ENCODE measurements at regions not wholly inside any gene's neighbourhood (a gene's known extent, or its start where the extent isn't known, plus 50 kb on each side); places are given as distances from the start of the nearest gene placed in this dataset.
A peak's percentile ranks its signal among the peaks of the same experiment; 100 is the strongest.
"Not testable (repeated sequence)": the region's sequence is repeated elsewhere in the genome, so short reads cannot be mapped to it uniquely, and the experiment has no call there.

DNA sequence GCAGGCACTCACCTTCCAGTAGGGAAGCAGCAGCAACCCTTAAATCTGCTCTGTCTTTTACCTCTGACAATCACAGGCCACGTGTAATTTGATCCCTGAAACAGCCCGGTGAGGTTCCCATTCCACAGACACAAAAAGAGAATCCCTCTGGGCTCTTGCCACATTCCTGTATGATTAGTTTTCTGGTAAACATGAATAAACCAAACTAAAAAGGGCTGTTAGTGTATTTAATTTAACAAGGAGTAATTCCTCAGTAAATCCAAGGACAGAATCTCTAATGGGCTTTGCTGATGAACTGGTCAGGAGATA, 186.9 kb downstream of the FAM43A start:
- Mint-ChIP-seq H3K27ac (peak overlapping the region in 2 of 3 experiments; percentile 16 to 60; a peak in 4 of 7 replicates), H3K27me3 (ENCODE audit: low read depth) (peaks cover 5% of the 10 kb centered on the region), H3K9me3 (peaks cover 7 to 8% of the 10 kb centered on the region in 2 experiments; a peak in 4 of 5 replicates), H3K36me3 (ENCODE audit: insufficient read depth in 1 of 3, low read depth in 3 of 3) (peaks cover 0 to 8% (median 0%) of the 10 kb centered on the region in 3 experiments; a peak in 3 of 7 replicates), H3K4me1 (peaks cover 26 to 33% of the 10 kb centered on the region in 2 experiments), H3K4me3 (no peak overlapping the region)
- no peak overlapping the region for H2BK120ac ChIP-seq (ENCODE audit: low read depth, low read length, poor library complexity, severe bottlenecking)
- H3K4me1 ChIP-seq (ENCODE audit: insufficient read depth, low read length): peaks cover 4% of the 10 kb centered on the region; the same call in 1 of the 2 replicates
- H3K27me3 ChIP-seq (ENCODE audit: insufficient read depth, low read length): no peaks in the 10 kb centered on the region
- H3K56ac ChIP-seq (ENCODE audit: insufficient read length, low read depth, low read length): no peak overlapping the region
- H3K9me3 ChIP-seq (ENCODE audit: control insufficient read depth, low read depth, low read length): no peaks in the 10 kb centered on the region
- no peak overlapping the region for H2BK15ac ChIP-seq (ENCODE audit: low read depth, low read length)
- H2AK5ac ChIP-seq (ENCODE audit: insufficient read length, low read length): no peak overlapping the region
- H3K4me2 ChIP-seq (ENCODE audit: insufficient read depth, insufficient read length, low read length): peak overlapping the region; percentile 2
- no peak overlapping the region for H2AFZ ChIP-seq (ENCODE audit: low read length)
- no peak overlapping the region for H3K23ac ChIP-seq (ENCODE audit: insufficient read length, low read depth, low read length)
- H3K23me2 ChIP-seq (ENCODE audit: insufficient read length, low read depth, low read length, poor library complexity, severe bottlenecking): no peaks in the 10 kb centered on the region
- no peaks in the 10 kb centered on the region for H3K79me2 ChIP-seq (ENCODE audit: insufficient read depth, low read length)
- no peak overlapping the region for H3K9ac ChIP-seq (ENCODE audit: extremely low read depth, insufficient read length, low read length)
- no peak overlapping the region for H3T11ph ChIP-seq (ENCODE audit: low read length)
- no peak overlapping the region for H2BK5ac ChIP-seq (ENCODE audit: insufficient read length, low read length)
- H3K79me1 ChIP-seq (ENCODE audit: insufficient read depth, low read depth, low read length, poor library complexity, severe bottlenecking): no peaks in the 10 kb centered on the region
- H4K8ac ChIP-seq (replicated peaks; ENCODE audit: insufficient read length, low read depth, low read length): no peak overlapping the region
- no peak overlapping the region for H2BK20ac ChIP-seq (ENCODE audit: low read depth, low read length, poor library complexity, severe bottlenecking)
- H2BK12ac ChIP-seq (ENCODE audit: insufficient read length, low read depth, low read length): no peak overlapping the region
- TF ChIP-seq, protein P1, sequence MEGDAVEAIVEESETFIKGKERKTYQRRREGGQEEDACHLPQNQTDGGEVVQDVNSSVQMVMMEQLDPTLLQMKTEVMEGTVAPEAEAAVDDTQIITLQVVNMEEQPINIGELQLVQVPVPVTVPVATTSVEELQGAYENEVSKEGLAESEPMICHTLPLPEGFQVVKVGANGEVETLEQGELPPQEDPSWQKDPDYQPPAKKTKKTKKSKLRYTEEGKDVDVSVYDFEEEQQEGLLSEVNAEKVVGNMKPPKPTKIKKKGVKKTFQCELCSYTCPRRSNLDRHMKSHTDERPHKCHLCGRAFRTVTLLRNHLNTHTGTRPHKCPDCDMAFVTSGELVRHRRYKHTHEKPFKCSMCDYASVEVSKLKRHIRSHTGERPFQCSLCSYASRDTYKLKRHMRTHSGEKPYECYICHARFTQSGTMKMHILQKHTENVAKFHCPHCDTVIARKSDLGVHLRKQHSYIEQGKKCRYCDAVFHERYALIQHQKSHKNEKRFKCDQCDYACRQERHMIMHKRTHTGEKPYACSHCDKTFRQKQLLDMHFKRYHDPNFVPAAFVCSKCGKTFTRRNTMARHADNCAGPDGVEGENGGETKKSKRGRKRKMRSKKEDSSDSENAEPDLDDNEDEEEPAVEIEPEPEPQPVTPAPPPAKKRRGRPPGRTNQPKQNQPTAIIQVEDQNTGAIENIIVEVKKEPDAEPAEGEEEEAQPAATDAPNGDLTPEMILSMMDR (conservative IDR thresholded peaks at IDR 0.05): no peak
- H3K14ac ChIP-seq (ENCODE audit: insufficient read depth, low read length): no peak overlapping the region
- DNase-seq: peak; percentile 47
- no peak overlapping the region for H3K27ac ChIP-seq (ENCODE audit: insufficient read length, low read depth, low read length)
- no peak overlapping the region for H3K18ac ChIP-seq (ENCODE audit: insufficient read length, low read depth, low read length)
- no peak overlapping the region for H4K91ac ChIP-seq (ENCODE audit: insufficient read length, low read depth, low read length)
- no peak overlapping the region for H3K4ac ChIP-seq (ENCODE audit: low read depth, low read length)
- WGBS (ENCODE audit: extremely low coverage, insufficient read length, low lambda C conversion rate): no CpG with 5 or more reads among the region's 2 CpGs
- H4K5ac ChIP-seq (ENCODE audit: insufficient read length, low read depth, low read length): no peak overlapping the region
- H4K20me1 ChIP-seq (ENCODE audit: control insufficient read depth, insufficient read depth, insufficient read length): peaks cover 2% of the 10 kb centered on the region

DNA sequence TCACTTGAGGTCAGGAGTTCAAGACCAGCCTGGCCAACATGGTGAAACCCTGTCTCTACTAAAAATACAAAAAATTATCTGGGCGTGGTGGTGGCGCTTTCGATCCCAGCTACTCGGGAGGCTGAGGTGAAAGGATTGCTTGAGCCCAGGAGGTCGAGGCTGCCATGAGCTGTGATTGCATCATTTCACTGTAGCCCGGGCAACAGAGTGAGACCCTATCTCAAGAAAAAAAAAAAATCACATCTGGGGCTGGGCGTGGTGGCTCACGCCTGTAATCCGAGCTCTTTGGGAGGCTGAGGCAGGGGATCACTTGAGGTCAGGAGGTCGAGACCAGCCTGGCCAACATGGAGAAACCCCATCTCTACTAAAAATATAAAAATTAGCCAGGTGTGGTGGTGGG, 187.8 kb downstream of the FAM43A start:
- peak; percentile 4 for DNase-seq
- WGBS (ENCODE audit: extremely low coverage, insufficient read length, low lambda C conversion rate): no CpG with 5 or more reads among the region's 10 CpGs
- H3T11ph ChIP-seq (ENCODE audit: low read length): not testable (repeated sequence)

More for the DNA sequence above, 187.8 kb downstream of the FAM43A start:
- not testable (repeated sequence) for H2AK5ac ChIP-seq (ENCODE audit: insufficient read length, low read length); H3K9me3 Mint-ChIP-seq; H3K27ac Mint-ChIP-seq; H2BK5ac ChIP-seq (ENCODE audit: insufficient read length, low read length); H2AFZ ChIP-seq (ENCODE audit: low read length); H2BK15ac ChIP-seq (ENCODE audit: low read depth, low read length); H3K79me1 ChIP-seq (ENCODE audit: insufficient read depth, low read depth, low read length, poor library complexity, severe bottlenecking); H3K27me3 ChIP-seq (ENCODE audit: insufficient read depth, low read length); H2BK120ac ChIP-seq (ENCODE audit: low read depth, low read length, poor library complexity, severe bottlenecking); H3K9ac ChIP-seq (ENCODE audit: extremely low read depth, insufficient read length, low read length); H3K23ac ChIP-seq (ENCODE audit: insufficient read length, low read depth, low read length); H3K14ac ChIP-seq (ENCODE audit: insufficient read depth, low read length); H3K4me2 ChIP-seq (ENCODE audit: insufficient read depth, insufficient read length, low read length); H2BK20ac ChIP-seq (ENCODE audit: low read depth, low read length, poor library complexity, severe bottlenecking); H3K4me1 ChIP-seq (ENCODE audit: insufficient read depth, low read length); H3K27me3 Mint-ChIP-seq (ENCODE audit: low read depth); H3K23me2 ChIP-seq (ENCODE audit: insufficient read length, low read depth, low read length, poor library complexity, severe bottlenecking); H3K27ac ChIP-seq (ENCODE audit: insufficient read length, low read depth, low read length); H3K79me2 ChIP-seq (ENCODE audit: insufficient read depth, low read length); H3K9me3 ChIP-seq (ENCODE audit: control insufficient read depth, low read depth, low read length); H4K20me1 ChIP-seq (ENCODE audit: control insufficient read depth, insufficient read depth, insufficient read length); H3K4ac ChIP-seq (ENCODE audit: low read depth, low read length); H4K91ac ChIP-seq (ENCODE audit: insufficient read length, low read depth, low read length); H3K4me3 Mint-ChIP-seq; H2BK12ac ChIP-seq (ENCODE audit: insufficient read length, low read depth, low read length); H4K8ac ChIP-seq (replicated peaks; ENCODE audit: insufficient read length, low read depth, low read length); H3K56ac ChIP-seq (ENCODE audit: insufficient read length, low read depth, low read length); H4K5ac ChIP-seq (ENCODE audit: insufficient read length, low read depth, low read length); H3K18ac ChIP-seq (ENCODE audit: insufficient read length, low read depth, low read length); H3K36me3 Mint-ChIP-seq (ENCODE audit: insufficient read depth in 1 of 3, low read depth in 3 of 3)
- peaks cover 26 to 32% of the 10 kb centered on the region in 2 experiments for H3K4me1 Mint-ChIP-seq
